ENCODE measurements at regions not wholly inside any gene's neighbourhood (a gene's known extent, or its start where the extent isn't known, plus 50 kb on each side); places are given as distances from the start of the nearest gene placed in this dataset.

DNA sequence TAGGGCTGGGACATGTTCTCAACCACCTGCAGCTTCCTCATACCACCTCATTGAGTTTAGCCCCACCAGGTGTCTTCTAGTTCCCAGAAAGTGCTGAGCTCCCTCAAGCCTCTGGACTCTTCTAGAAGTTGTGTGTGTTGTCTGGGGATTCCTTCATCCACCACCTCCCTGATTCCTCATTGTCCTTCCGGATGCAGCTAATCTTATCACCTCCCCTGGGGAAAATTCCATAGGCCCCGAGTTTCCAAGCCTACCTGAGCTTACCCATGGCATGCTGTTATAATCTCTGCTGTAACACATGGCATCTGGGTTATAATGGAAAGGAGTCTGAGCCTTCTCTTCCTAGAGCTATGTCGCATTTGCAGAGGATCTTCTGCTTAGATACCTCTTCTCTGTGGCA lies 243.5 kb upstream of the SDK2 start:
- TF ChIP-seq POLR2AphosphoS5 (IDR thresholded peaks at IDR 0.05), result no peak
- TF ChIP-seq, protein P1, sequence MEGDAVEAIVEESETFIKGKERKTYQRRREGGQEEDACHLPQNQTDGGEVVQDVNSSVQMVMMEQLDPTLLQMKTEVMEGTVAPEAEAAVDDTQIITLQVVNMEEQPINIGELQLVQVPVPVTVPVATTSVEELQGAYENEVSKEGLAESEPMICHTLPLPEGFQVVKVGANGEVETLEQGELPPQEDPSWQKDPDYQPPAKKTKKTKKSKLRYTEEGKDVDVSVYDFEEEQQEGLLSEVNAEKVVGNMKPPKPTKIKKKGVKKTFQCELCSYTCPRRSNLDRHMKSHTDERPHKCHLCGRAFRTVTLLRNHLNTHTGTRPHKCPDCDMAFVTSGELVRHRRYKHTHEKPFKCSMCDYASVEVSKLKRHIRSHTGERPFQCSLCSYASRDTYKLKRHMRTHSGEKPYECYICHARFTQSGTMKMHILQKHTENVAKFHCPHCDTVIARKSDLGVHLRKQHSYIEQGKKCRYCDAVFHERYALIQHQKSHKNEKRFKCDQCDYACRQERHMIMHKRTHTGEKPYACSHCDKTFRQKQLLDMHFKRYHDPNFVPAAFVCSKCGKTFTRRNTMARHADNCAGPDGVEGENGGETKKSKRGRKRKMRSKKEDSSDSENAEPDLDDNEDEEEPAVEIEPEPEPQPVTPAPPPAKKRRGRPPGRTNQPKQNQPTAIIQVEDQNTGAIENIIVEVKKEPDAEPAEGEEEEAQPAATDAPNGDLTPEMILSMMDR (IDR thresholded peaks at IDR 0.05), result no peak
- TF ChIP-seq POLR2A (IDR thresholded peaks at IDR 0.05), result no peak
